Testis (tissue), 2 donors: ENCODE measurements at regions not wholly inside any gene's neighbourhood (a gene's known extent, or its start where the extent isn't known, plus 50 kb on each side); places are given as distances from the start of the nearest gene placed in this dataset.

Experiments
- DNase-seq: peaks from one replicate; pipeline ENCODE4 v3.0.0-alpha.2; 2019
- H3K27ac ChIP-seq, 2 donors: fragments of 200-600 bp; sonication (generic); one replicate each; pipeline ENCODE4 v1.5.1; 2019
- H3K27me3 ChIP-seq: fragments of 200-600 bp; sonication (generic); one replicate; pipeline ENCODE4 v1.5.1; 2019
- H3K36me3 ChIP-seq: fragments of 200-600 bp; sonication (generic); one replicate; pipeline ENCODE4 v1.5.1; 2017; ENCODE audit warnings: low read depth; ENCODE audit errors: missing control alignments
- H3K4me1 ChIP-seq: fragments of 200-600 bp; sonication (generic); one replicate; pipeline ENCODE4 v1.5.1; 2019
- H3K4me3 ChIP-seq, 2 donors: fragments of 200-600 bp; sonication (generic); one replicate each; pipeline ENCODE4 v1.5.1; 2017 to 2019
- H3K9me3 ChIP-seq: fragments of 200-600 bp; sonication (generic); one replicate; pipeline ENCODE4 v1.5.1; 2017
- CTCF ChIP-seq, 3 experiments: fragments of 450-650 bp in 2 of 3; fragments of 200-600 bp in 1 of 3; sonication (generic) in 1 of 3; IDR thresholded peaks; one replicate each; pipeline ENCODE4 v1.5.1; 2016 to 2019; ENCODE audit warnings: antibody characterized with exemption in 3 of 3, mild to moderate bottlenecking in 2 of 3, moderate library complexity in 1 of 3
- POLR2A ChIP-seq: fragments of 450-650 bp; IDR thresholded peaks from one replicate; pipeline ENCODE4 v1.6.1; 2017; ENCODE audit warnings: antibody characterized with exemption, mild to moderate bottlenecking, moderate library complexity
- WGBS, 2 donors: methylation state at CpG; one replicate each; pipeline ENCODE4 v1.1.5; 2018; 5-methylcytosine and 5-hydroxymethylcytosine counted together
- intact Hi-C: fragments of 100-400 bp; cut with DNase I; formaldehyde crosslinking; loops from one replicate; pipeline ENCODE4 v1.15.1; 2023; ENCODE audit warnings: low total_unique reads

DNA sequence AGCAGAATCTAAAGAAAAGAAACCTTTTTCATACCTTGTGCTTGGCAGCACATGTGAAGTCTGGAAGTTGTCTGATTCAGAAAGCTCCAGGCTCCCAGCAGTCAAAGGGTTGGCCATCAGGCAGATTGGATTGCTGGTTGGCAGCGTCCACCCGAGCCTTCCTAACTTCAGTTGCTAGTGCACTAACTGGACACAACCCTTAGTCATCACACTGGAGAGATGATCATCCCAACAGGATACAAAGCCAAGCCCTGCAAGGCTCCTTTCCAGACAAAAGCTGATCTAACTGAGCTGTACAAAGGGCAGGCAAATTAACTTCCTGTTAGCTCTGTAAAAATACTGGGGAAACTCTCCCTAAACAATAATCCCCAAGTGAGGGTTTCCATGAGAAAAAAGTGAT, 185.6 kb downstream of the SNX18 start:
- intact Hi-C loops, result no loop called here
- H3K36me3 ChIP-seq, result no peaks in the 10 kb centered on the region
- no peaks in the 10 kb centered on the region for H3K27me3 ChIP-seq
- no peak for DNase-seq
- no peak overlapping the region for H3K27ac ChIP-seq
- H3K9me3 ChIP-seq, result no peaks in the 10 kb centered on the region
- WGBS, 2 donors, result 21 to 56% methylated on average over 2 of the region's 2 CpGs
- no peak for TF ChIP-seq POLR2A
- no peak for TF ChIP-seq CTCF (IDR thresholded peaks at IDR 0.05)
- H3K4me1 ChIP-seq, result no peaks in the 10 kb centered on the region
- no peak overlapping the region for H3K4me3 ChIP-seq

DNA sequence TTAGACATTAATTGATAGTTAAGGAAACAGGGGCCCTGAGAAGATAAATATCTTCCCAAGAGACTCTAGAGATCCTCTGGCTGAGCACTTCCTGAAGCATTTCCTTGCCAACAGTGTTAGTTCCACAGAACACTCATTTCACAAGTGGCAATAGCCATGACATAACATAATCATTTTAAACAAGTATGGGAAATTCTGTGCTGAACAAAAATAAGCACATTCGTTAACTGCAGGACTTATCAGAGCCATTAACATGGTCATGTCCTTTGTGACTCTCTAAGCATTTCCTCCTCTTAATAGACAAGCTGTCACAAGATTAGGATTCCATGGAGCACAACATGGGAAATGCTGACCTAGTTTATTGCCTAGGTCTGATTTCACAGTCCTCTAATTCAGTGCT, 184.9 kb downstream of the SNX18 start:
- TF ChIP-seq CTCF (IDR thresholded peaks at IDR 0.05) (no peak), POLR2A (no peak)
- no peak overlapping the region for H3K4me3 ChIP-seq
- H3K9me3 ChIP-seq, result no peaks in the 10 kb centered on the region
- 68 to 86% methylated on average over 1 of the region's 1 CpG for WGBS, 2 donors
- no peaks in the 10 kb centered on the region for H3K27me3 ChIP-seq
- intact Hi-C loops, result no loop called here
- no peaks in the 10 kb centered on the region for H3K36me3 ChIP-seq
- H3K27ac ChIP-seq, result no peak overlapping the region
- no peaks in the 10 kb centered on the region for H3K4me1 ChIP-seq
- no peak for DNase-seq

- no peak overlapping the region for H3K27ac ChIP-seq
- intact Hi-C loops, result no loop called here
Measured at GRCh38 chr5:54700986-54701578, 183.5 kb downstream of the SNX18 start.

GRCh38 chr5:54696931-54697330, 179.4 kb downstream of the SNX18 start:
- H3K27ac ChIP-seq, result no peak overlapping the region
- H3K36me3 ChIP-seq, result no peaks in the 10 kb centered on the region
- H3K4me1 ChIP-seq, result no peaks in the 10 kb centered on the region
- intact Hi-C loops, result no loop called here
- 66 to 72% methylated on average over 4 of the region's 4 CpGs for WGBS, 2 donors
- H3K27me3 ChIP-seq, result no peaks in the 10 kb centered on the region
- no peaks in the 10 kb centered on the region for H3K9me3 ChIP-seq
- no peak overlapping the region for H3K4me3 ChIP-seq
- TF ChIP-seq CTCF (IDR thresholded peaks at IDR 0.05), result no peak
- no peak for TF ChIP-seq POLR2A
- no peak for DNase-seq

More at GRCh38 chr5:54700986-54701578, 183.5 kb downstream of the SNX18 start:
- Histone ChIP-seq H3K9me3 (no peaks in the 10 kb centered on the region), H3K4me3 (no peak overlapping the region), H3K27me3 (no peaks in the 10 kb centered on the region), H3K36me3 (no peaks in the 10 kb centered on the region), H3K4me1 (no peaks in the 10 kb centered on the region)
- TF ChIP-seq POLR2A (no peak), CTCF (IDR thresholded peaks at IDR 0.05) (no peak)
- no peak for DNase-seq
- 79 to 89% methylated on average over 5 of the region's 5 CpGs for WGBS, 2 donors

- Histone ChIP-seq H3K9me3 (no peaks in the 10 kb centered on the region), H3K36me3 (no peaks in the 10 kb centered on the region), H3K27ac (no peak overlapping the region), H3K4me1 (no peaks in the 10 kb centered on the region), H3K27me3 (no peaks in the 10 kb centered on the region), H3K4me3 (no peak overlapping the region)
- no peak for TF ChIP-seq POLR2A
- TF ChIP-seq CTCF (IDR thresholded peaks at IDR 0.05), result no peak
- intact Hi-C loops, result no loop called here
- no peak for DNase-seq
- 68 to 85% methylated on average over 3 of the region's 3 CpGs for WGBS, 2 donors
Measured at GRCh38 chr5:54696346-54696745, 178.8 kb downstream of the SNX18 start.
